ENCODE measurements at regions not wholly inside any gene's neighbourhood (a gene's known extent, or its start where the extent isn't known, plus 50 kb on each side); places are given as distances from the start of the nearest gene placed in this dataset.

GRCh38 chr2:85956646-85957039 is 67.9 kb upstream of the ST3GAL5 start:
- DNase-seq (ENCODE audit: low spot score): no peak
- Histone ChIP-seq H3K27ac (ENCODE audit: low read depth in 1 of 2, low read length in 2 of 2) (no peak overlapping the region), H3K4me3 (ENCODE audit: low read depth in 1 of 3, low read length in 3 of 3) (no peak overlapping the region), H3K4me1 (ENCODE audit: control insufficient read depth in 4 of 4, insufficient read depth in 4 of 4, low read length in 3 of 4) (peaks cover 12 to 30% (median 26%) of the 10 kb centered on the region in 4 donors), H3K9me3 (ENCODE audit: control insufficient read depth in 4 of 4, low read length in 3 of 4) (no peaks in the 10 kb centered on the region), H3K27me3 (ENCODE audit: control insufficient read depth in 4 of 4, insufficient read depth in 4 of 4, low read length in 3 of 4) (no peaks in the 10 kb centered on the region), H3K9ac (ENCODE audit: low read depth in 1 of 2, low read length in 2 of 2) (no peak overlapping the region), H3K36me3 (ENCODE audit: control insufficient read depth in 4 of 4, insufficient read depth in 3 of 4, low read depth in 1 of 4, low read length in 3 of 4) (no peaks in the 10 kb centered on the region)
- 98% methylated on average over 4 of the region's 4 CpGs for WGBS
- TF ChIP-seq EGR1 (IDR thresholded peaks at IDR 0.05; ENCODE audit: low read depth in 2 of 2): no peak
- TF ChIP-seq YY1 (IDR thresholded peaks at IDR 0.05): no peak
- no peak for TF ChIP-seq NR2F2 (IDR thresholded peaks at IDR 0.05)
- TF ChIP-seq SP1 (IDR thresholded peaks at IDR 0.05): no peak
- TF ChIP-seq RAD21 (IDR thresholded peaks at IDR 0.05): no peak
- TF ChIP-seq RXRA (IDR thresholded peaks at IDR 0.05): no peak
- TF ChIP-seq, protein P1, sequence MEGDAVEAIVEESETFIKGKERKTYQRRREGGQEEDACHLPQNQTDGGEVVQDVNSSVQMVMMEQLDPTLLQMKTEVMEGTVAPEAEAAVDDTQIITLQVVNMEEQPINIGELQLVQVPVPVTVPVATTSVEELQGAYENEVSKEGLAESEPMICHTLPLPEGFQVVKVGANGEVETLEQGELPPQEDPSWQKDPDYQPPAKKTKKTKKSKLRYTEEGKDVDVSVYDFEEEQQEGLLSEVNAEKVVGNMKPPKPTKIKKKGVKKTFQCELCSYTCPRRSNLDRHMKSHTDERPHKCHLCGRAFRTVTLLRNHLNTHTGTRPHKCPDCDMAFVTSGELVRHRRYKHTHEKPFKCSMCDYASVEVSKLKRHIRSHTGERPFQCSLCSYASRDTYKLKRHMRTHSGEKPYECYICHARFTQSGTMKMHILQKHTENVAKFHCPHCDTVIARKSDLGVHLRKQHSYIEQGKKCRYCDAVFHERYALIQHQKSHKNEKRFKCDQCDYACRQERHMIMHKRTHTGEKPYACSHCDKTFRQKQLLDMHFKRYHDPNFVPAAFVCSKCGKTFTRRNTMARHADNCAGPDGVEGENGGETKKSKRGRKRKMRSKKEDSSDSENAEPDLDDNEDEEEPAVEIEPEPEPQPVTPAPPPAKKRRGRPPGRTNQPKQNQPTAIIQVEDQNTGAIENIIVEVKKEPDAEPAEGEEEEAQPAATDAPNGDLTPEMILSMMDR (IDR thresholded peaks at IDR 0.05; ENCODE audit: low read depth, low read length, missing input control): no peak
- no peak for TF ChIP-seq MAX (IDR thresholded peaks at IDR 0.05)
- TF ChIP-seq ZBTB33 (IDR thresholded peaks at IDR 0.05): no peak
- TF ChIP-seq FOXA2 (IDR thresholded peaks at IDR 0.05): no peak
- TF ChIP-seq TAF1 (conservative IDR thresholded peaks at IDR 0.05): no peak
- no peak for TF ChIP-seq REST (IDR thresholded peaks at IDR 0.05)

GRCh38 chr2:85954590-85955458 is 66.0 kb upstream of the ST3GAL5 start:
- peaks cover 18 to 46% (median 36%) of the 10 kb centered on the region in 4 donors for H3K4me1 ChIP-seq (ENCODE audit: control insufficient read depth in 4 of 4, insufficient read depth in 4 of 4, low read length in 3 of 4)
- TF ChIP-seq HNF4G (IDR thresholded peaks at IDR 0.05) (no peak), FOXA1 (IDR thresholded peaks at IDR 0.05) (peak; percentile 73), TAF1 (conservative IDR thresholded peaks at IDR 0.05) (no peak), YY1 (IDR thresholded peaks at IDR 0.05) (peak; percentile 24), RXRA (IDR thresholded peaks at IDR 0.05) (peak in 1 of 2 donors; percentile 30), FOXA2 (IDR thresholded peaks at IDR 0.05) (peak; percentile 59)
- TF ChIP-seq, protein P1 (IDR thresholded peaks at IDR 0.05; ENCODE audit: low read depth, low read length, missing input control): no peak
- DNase-seq (ENCODE audit: low spot score): peak; percentile 16
- no peaks in the 10 kb centered on the region for H3K27me3 ChIP-seq (ENCODE audit: control insufficient read depth in 4 of 4, insufficient read depth in 4 of 4, low read length in 3 of 4)
- no peak overlapping the region for H3K4me3 ChIP-seq (ENCODE audit: low read depth in 1 of 3, low read length in 3 of 3)
- H3K27ac ChIP-seq (ENCODE audit: low read depth in 1 of 2, low read length in 2 of 2): no peak overlapping the region
- H3K9ac ChIP-seq (ENCODE audit: low read depth in 1 of 2, low read length in 2 of 2): no peak overlapping the region
- H3K9me3 ChIP-seq (ENCODE audit: control insufficient read depth in 4 of 4, low read length in 3 of 4): no peaks in the 10 kb centered on the region
- H3K36me3 ChIP-seq (ENCODE audit: control insufficient read depth in 4 of 4, insufficient read depth in 3 of 4, low read depth in 1 of 4, low read length in 3 of 4): no peaks in the 10 kb centered on the region
- WGBS: 68% methylated on average over 10 of the region's 10 CpGs

Measured in liver (tissue), 8 donors.